ENCODE measurements at regions not wholly inside any gene's neighbourhood (a gene's known extent, or its start where the extent isn't known, plus 50 kb on each side); places are given as distances from the start of the nearest gene placed in this dataset.

DNA sequence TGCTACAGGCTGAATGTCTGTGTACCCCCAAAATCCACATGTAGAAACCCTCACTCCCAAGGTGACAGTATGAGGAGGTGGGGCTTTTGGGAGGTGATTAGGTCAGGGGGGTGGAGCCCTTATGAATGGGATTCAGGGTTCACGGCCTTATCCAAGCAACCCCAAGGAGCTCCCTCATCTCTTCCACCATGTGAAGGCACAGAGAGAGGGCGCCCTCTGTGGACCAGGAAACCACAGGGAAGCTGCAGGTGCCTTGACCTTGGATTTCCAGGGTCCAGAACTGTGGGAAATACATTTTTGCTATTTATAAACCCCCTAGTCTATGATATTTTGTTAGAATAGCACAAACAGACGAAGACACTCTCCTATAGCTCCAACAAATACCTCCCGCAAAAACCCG, 53.6 kb upstream of the IRX2 start:
- no peak overlapping the region for H3K4me3 ChIP-seq
- in situ Hi-C loops (cut with MboI; ENCODE audit: low sequenced_read_pairs in 4 of 4): no loop called here
- intact Hi-C loops (cut with DNase I; ENCODE audit: low total_unique reads): no loop called here
- H3K27ac ChIP-seq: no peak overlapping the region
- H3K27me3 ChIP-seq: no peaks in the 10 kb centered on the region
- ATAC-seq (no peak), DNase-seq (no peak)
- TF ChIP-seq, protein P1, sequence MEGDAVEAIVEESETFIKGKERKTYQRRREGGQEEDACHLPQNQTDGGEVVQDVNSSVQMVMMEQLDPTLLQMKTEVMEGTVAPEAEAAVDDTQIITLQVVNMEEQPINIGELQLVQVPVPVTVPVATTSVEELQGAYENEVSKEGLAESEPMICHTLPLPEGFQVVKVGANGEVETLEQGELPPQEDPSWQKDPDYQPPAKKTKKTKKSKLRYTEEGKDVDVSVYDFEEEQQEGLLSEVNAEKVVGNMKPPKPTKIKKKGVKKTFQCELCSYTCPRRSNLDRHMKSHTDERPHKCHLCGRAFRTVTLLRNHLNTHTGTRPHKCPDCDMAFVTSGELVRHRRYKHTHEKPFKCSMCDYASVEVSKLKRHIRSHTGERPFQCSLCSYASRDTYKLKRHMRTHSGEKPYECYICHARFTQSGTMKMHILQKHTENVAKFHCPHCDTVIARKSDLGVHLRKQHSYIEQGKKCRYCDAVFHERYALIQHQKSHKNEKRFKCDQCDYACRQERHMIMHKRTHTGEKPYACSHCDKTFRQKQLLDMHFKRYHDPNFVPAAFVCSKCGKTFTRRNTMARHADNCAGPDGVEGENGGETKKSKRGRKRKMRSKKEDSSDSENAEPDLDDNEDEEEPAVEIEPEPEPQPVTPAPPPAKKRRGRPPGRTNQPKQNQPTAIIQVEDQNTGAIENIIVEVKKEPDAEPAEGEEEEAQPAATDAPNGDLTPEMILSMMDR (IDR thresholded peaks at IDR 0.05 in 4 of 5, conservative IDR thresholded peaks at IDR 0.05 in 1 of 5): no peak
- TF ChIP-seq POLR2A (IDR thresholded peaks at IDR 0.05): no peak
- H3K4me1 ChIP-seq: no peaks in the 10 kb centered on the region
- H3K36me3 ChIP-seq: no peaks in the 10 kb centered on the region
- no peaks in the 10 kb centered on the region for H3K9me3 ChIP-seq

DNA sequence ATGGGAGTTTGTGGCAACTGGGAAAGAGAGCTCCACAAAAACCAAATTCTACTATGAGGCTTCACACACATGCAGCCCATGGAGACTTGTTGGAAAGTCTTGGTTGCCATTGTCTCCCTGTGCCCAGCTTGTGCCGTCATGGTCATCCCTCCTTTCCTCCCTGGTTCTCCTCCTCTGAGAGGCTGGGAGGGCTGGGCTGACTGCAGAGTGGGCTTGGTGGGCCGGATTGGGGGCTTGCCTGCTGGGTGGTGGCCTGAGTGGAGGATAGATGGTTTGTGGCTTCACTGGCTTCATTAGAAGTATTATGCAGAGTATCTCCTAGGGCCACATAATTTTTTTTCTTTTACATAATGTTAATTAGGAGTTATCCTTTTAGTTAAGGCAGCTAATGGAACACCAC, 52.3 kb upstream of the IRX2 start:
- intact Hi-C loops (cut with DNase I; ENCODE audit: low total_unique reads) (no loop called here), in situ Hi-C loops (cut with MboI; ENCODE audit: low sequenced_read_pairs in 4 of 4) (no loop called here)
- Histone ChIP-seq H3K4me1 (no peaks in the 10 kb centered on the region), H3K36me3 (no peaks in the 10 kb centered on the region), H3K9me3 (no peaks in the 10 kb centered on the region), H3K27ac (no peak overlapping the region), H3K4me3 (no peak overlapping the region), H3K27me3 (no peaks in the 10 kb centered on the region)
- no peak for ATAC-seq
- TF ChIP-seq, protein P1 (IDR thresholded peaks at IDR 0.05 in 4 of 5, conservative IDR thresholded peaks at IDR 0.05 in 1 of 5): no peak
- TF ChIP-seq POLR2A (IDR thresholded peaks at IDR 0.05): no peak
- DNase-seq: no peak

DNA sequence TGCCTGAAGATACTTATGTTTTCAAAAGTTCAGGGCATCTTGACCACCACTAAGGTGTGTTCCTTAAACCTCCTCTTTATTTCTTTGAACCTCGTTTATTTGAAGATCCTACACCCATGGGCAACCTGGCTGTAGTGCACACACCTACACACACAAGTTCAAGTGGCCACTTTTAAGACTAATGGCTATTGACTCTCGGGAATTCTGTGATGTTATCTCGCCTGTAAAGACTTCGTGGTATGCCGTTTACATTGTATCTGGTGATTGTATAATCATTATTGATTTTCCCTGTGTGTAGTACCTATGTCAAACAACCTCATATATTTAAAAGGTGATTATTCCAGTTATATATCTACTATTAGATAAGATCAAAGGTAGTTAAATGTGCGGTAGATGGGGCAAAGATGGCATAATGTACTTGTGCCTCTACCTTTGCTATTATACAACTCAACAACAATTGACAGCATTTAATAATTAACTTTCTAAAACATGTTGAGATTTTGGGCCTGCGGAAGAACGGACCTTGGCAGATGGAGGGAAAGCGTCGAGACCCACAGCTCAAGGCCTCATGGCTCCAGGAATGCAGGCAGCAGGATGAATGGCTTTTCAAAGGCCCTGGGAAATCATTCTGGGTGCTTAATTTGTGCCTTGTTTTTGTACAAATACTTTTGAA, 51.4 kb upstream of the IRX2 start:
- ATAC-seq: no peak

DNA sequence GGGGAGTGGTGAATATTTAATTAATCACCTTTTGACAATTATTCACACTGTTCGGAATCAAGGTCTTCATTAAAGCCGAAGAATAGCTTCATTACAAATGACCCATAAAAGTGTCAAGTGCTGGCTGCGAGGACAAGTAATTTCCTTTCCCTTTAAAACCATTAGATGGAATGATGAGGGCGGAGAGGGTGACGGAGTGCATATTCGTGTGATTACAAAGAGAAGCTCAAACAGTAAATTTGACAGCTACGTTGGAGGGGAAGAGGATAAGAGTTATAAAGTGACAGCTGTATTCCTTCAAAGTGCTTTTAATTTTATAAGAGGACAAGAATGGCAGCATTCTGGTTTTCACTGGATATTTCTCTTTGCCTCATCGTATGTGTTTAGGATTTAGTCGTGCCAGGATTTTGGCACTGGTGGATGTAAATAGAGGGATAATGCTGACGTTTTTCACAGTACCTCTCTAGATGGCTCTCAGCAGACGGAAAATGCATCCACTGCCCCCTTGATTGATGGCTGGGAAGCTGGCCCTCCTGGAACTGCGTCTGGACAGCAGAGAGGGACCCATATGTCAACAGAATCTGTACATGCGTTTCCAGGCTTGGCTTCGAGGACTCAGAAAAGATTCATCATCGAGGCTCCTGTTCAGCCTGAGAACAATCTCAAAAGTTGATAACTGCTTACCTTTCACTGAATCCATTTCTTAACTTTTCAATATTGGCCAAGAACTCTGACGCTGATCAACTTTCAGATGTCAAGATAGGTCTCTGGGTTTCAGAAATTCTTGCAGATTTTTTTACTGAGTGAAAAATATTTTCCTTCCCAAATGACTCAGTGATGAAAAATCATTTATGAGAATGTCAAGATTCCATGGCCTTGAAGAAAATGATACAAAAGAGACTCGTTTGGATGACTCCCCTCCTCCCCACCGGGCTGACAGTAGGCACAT, 50.4 kb upstream of the IRX2 start:
- TF ChIP-seq, protein P1 (IDR thresholded peaks at IDR 0.05 in 4 of 5, conservative IDR thresholded peaks at IDR 0.05 in 1 of 5): no peak
- ATAC-seq (no peak), DNase-seq (no peak)
- Histone ChIP-seq H3K4me1 (no peaks in the 10 kb centered on the region), H3K27ac (no peak overlapping the region), H3K9me3 (no peaks in the 10 kb centered on the region), H3K4me3 (no peak overlapping the region), H3K27me3 (no peaks in the 10 kb centered on the region), H3K36me3 (no peaks in the 10 kb centered on the region)
- in situ Hi-C loops (cut with MboI; ENCODE audit: low sequenced_read_pairs in 4 of 4) (no loop called here), intact Hi-C loops (cut with DNase I; ENCODE audit: low total_unique reads) (no loop called here)

More for the DNA sequence above, 51.4 kb upstream of the IRX2 start:
- Histone ChIP-seq H3K4me3 (no peak overlapping the region), H3K9me3 (no peaks in the 10 kb centered on the region), H3K36me3 (no peaks in the 10 kb centered on the region), H3K4me1 (no peaks in the 10 kb centered on the region), H3K27me3 (no peaks in the 10 kb centered on the region), H3K27ac (no peak overlapping the region)
- intact Hi-C loops (cut with DNase I; ENCODE audit: low total_unique reads): no loop called here
- no peak for TF ChIP-seq POLR2A (IDR thresholded peaks at IDR 0.05)
- TF ChIP-seq, protein P1 (IDR thresholded peaks at IDR 0.05 in 4 of 5, conservative IDR thresholded peaks at IDR 0.05 in 1 of 5): no peak
- DNase-seq: no peak
- in situ Hi-C loops (cut with MboI; ENCODE audit: low sequenced_read_pairs in 4 of 4): no loop called here
